GM21529 (cell line): ENCODE measurements at regions not wholly inside any gene's neighbourhood (a gene's known extent, or its start where the extent isn't known, plus 50 kb on each side); places are given as distances from the start of the nearest gene placed in this dataset.
A peak's percentile ranks its signal among the peaks of the same experiment; 100 is the strongest.

ENCODE experiments used
- ATAC-seq: cut with Tn5 transposase; IDR thresholded peaks from one replicate; pipeline ENCODE4 v1.9.1; 2021; ENCODE audit not compliant: unreplicated experiment

DNA sequence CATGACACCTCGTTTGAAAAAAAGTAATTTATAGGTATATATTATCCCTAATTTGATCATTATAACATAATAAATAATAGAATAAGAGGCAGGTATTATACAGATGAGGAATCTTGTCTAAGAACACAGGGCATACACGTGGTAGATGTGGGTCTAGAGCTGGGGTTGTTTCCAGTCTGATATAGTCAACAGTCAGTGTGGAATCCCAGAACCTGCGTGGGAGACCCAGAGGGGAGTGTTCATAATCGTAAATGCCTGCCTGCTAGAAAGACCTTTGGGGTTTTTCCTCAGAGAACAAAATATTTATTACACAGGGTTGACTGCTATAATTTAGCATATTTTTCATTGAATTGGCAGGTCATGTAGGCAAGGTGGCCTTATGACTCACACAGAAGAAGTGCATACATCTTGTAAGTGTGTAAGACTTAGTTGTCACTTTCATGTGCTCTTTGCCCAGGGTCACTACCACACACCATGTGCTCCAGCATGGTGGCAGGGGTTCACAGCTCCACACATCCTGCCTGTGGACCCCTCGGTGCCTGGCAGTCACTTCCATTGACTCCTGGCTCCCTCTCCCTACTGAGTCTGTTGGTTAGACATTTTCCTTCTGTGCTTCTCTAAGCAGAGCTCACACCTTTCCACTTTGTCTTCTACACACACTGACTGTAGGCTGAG is 94.9 kb upstream of the IKZF1 start:
- no peak for ATAC-seq

DNA sequence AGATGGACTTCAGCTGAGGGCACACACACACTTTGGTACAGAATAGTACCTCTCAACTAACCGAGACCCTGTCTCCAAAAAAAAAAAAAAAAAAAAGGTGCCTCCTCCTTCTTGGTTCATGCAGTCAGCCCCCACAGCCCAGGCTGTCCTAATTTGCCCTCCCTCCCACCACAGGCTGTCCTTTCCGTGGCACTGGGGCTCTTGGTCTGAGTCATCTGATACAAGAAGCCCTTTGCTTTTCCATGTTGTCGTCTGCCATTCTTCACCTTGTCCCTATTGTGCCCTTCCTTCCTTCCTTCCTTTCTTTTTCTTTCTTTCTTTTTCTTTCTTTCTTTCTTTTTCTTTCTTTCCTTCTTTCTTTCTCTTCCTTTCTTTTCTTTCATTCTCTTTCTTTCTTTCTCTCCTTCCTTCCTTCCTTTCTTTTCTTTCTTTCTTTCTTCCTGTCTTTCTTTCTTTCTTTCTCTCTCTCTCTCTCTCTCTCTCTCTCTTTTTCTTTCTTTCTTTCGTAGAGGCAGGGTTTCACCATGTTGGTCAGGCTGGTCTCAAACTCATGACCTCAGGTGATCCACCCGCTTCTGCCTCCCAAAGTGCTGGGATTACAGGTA is 96.0 kb upstream of the IKZF1 start:
- ATAC-seq: no peak

DNA sequence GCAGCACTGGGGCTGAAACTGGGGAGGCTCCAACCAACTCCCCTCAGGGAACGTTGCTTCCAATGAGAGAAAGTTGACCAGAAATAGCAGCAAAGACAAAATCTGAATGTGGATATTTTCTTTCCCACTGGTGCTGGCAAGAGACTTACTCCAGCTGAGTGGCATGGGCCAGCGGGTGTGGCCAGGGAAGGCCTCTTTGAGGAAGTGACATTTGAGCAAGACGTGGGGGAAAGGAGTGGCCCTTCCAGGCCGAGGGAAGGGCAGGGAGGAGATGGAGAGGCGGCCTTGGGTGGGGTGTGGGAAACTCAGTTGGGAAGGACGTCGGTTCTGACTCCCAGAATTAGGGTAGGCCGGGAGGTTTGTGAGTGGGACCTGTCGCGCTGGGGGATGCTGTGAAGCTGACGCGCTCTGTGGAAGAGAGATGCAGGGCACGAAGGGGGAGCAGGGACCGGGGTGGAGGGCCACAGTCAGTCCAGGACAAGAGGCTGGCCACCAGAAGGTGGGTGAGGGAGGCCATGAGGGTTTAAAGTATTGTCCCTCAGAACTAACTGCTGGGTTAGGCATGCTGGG is 96.7 kb upstream of the IKZF1 start:
- no peak for ATAC-seq

DNA sequence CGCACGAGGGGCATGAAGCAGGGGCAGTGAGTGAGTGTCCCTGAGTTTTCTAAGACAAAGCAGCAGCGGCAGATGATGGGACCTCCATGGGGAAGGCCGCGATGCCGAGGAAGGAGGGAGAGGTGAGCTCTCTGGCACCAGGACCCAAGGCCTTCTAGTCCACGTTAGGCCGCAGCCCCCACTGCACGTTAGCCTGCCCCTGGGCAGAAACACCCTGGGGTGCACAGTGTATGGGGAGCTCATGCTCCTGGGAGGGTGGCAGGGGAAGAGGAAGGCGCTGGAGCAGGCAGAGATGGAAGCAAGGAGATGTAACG is 97.3 kb upstream of the IKZF1 start:
- ATAC-seq: no peak

DNA sequence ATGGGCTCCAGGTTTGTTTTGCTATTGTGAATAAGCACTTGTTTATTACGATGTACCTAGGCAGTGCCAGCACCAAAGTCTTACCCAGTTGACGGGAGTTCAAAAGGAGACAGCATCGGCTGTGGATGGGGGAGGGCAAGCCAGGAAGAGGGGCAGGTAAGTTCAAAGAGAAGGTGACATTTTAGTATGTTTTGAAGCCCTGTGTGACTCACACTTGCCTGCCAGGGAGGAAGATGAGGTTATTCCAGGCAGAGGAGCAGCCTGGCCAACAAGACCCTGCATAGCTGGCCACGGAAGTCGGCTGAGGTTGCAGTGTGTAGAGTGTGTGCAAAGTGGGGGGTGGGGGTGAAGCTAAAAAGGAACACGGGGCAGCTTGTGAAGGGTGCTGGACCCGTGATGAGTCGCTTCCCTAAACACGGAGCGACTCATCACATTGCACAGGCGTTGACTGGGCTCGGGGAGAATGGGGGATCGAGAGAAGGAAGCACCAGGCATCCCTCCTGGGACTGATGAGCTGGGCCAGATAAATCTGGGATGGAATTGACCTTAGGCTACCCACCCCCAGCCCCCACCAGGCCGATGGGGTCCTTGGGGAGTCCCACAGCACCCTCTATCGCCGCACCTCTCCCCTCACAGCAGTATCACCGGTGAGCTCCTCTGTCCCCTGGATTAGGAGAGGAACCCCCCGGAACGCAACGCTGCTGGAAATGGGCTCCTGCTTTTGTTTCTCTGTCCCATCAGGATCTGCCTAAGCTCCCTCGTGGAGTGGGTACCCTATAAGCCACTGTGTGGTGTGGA is 97.9 kb upstream of the IKZF1 start:
- ATAC-seq: no peak

DNA sequence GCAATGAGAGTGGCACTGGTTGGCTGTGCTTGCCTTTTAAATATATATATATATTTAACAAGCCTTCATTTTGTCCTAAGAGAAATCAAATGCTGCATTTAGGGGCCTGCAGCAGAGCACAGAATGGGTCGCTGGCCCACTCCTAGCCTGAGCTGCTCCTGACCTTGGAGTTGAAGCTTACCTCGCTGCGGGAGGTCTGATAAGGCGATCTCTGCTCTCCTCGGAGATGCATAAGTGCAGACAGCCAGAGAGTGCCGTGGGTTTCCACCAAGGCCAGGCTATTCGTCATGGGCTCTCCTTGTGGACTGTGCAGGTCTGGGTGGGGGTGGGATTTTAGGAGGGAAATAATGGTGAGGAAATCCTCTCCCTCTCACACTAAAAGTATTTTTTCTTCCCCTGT is 99.5 kb upstream of the IKZF1 start:
- ATAC-seq: peak; percentile 10

DNA sequence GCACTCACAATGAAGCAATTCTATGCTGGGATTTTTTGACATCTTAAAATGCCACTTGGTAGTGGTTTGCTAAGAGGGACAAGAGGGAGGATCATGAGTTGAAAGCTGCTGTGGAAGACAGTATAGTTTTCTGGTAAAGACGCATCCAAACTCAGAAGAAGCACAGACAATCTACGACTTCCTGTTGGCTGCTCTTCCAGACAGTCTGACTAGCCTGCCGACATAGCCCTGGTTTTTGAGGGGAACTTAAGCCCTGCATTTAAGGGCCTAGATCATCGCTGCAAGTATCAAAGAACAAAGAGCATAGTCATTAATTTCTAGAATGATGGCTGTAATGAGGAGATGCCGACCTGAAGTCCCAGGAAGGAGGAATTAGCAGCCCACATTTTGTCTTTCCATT is 99.9 kb upstream of the IKZF1 start:
- no peak for ATAC-seq

DNA sequence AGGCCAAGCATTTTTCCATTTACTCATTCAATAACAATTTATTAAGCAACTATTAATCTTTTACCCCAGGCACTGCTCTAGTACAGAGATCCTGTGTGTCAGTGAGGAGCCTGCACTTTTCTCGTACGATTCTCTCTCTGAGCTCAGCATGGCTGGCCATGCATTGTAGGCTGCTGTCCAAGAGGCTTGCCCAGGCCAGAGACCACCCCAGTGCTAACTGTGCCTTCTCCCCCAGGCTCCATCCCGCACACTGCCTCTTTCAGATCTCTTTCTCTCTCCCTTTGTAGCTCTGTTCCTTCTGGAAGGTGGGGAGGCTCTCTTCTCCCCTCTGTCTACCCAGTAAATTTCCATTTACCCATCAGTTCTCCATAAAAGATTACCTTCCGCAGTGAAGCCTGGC is 101.0 kb upstream of the IKZF1 start:
- ATAC-seq: no peak

DNA sequence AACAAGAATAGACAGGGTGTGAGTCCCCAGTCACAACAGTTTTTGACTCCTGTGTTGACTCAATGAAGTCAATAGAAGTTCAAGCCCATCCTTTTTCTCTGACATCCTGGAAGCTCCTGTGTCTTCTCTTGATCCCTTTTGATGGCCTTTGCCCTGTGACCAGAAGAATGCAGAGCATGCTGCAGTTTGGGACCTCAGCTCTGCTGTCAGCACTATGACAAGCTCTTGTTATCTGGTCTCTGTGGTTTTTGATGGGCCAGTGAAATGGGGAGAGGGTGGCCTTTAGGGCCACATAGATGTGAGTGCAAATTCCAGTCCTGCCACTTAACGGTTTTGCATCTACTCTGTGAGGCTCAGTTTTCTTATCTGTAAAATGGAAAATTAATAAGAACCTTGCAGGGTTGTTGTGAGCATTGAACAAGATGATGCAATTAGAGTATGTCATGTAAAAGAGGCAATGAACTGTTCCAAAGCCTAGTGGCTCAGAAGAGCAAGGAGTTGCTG is 102.4 kb upstream of the IKZF1 start:
- no peak for ATAC-seq

DNA sequence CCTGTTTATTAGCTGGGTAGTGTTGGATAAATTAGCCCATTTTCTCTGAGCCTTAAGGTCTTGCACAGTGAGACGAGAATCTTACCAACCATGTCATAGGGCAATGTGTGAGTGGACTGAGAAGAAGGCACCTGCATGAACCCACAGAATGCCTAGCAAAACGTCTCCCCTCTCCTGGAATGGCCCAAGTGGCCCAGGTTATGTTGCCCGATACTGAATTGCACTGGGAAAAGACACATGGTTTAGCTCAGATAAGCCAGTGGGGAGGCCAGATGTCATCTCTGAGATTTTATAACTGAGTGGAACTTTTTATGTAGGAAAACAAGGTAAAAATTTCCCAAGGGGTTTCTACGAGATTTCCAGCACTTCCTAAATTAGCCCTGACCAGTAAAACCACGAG is 104.7 kb upstream of the IKZF1 start:
- no peak for ATAC-seq

DNA sequence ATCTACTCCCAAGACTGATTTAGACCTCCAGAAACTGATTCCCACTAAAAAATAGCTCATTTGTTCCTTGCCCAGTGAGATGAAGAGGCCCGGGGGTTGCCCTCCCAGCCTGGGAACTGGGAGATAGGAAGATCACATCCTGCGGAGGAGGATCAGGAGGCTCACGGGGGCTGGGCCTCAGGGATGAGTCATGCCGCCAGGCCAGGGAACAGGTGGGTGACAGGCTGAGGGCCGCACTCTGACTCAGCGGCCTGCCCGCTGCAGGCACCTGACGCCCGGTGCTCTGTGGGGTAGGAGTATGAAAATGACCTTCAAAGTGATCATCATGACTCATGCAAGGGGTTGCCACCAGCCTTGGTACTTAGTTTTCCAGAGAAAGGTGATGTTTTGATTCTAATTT is 104.5 kb upstream of the ZPBP start:
- peak; percentile 98 for ATAC-seq

DNA sequence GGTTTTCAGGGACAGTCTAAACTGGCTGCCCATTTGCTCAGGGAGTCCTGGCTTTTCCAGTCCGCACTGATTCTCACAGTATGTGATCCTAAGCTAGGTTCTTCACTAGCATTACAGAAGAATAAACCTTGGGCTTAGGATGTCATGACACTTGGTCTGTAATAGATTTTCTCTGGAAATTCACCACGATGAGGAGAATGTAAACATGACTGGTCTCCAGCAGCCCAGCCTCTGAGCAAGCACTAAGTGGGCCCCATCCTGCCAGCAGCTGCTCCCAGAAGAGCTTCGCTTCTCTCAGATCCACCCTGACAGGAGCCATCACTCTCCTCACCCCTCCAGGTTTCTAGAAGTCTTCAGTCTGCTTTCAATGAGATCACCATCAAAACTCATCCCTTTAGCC is 103.7 kb upstream of the ZPBP start:
- no peak for ATAC-seq

DNA sequence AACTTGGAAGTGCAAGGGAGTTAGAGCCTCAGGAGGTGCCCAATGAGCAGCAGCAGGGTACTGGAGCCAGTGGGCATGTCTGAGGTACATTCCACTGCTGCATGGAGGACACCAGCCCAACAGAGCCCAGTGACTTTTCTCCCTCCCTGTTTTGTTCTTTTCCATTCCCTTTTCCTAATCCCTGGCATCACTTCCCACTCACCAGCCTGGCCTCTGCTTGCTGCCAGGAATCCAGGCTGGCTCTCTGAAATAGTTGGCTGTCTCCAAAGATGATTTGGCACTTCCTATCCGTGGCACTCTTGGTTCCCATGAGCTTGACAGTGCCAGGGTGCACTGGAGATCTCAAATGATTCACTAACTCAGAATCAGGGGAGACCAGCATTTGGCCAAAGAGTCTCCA is 97.7 kb upstream of the ZPBP start:
- ATAC-seq: no peak

DNA sequence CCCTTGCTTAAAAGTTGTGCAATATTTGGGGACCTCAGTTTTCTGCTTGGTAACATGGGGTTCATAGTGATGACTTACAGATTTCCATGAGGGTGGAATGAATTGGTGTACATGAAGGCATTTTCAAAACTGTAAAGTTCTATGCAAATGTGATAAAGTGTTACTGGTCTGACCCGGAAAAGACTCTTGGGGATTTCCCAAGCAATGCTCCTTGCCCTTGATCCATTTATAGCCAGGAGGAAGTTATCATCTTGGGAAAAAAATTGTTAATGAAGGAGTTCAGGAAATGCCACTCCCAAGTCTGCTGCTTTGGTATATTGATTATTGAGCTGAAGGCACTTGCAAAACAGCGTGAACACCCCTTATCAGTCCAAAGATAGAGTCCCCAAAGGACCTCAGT is 96.3 kb upstream of the ZPBP start:
- ATAC-seq: no peak

DNA sequence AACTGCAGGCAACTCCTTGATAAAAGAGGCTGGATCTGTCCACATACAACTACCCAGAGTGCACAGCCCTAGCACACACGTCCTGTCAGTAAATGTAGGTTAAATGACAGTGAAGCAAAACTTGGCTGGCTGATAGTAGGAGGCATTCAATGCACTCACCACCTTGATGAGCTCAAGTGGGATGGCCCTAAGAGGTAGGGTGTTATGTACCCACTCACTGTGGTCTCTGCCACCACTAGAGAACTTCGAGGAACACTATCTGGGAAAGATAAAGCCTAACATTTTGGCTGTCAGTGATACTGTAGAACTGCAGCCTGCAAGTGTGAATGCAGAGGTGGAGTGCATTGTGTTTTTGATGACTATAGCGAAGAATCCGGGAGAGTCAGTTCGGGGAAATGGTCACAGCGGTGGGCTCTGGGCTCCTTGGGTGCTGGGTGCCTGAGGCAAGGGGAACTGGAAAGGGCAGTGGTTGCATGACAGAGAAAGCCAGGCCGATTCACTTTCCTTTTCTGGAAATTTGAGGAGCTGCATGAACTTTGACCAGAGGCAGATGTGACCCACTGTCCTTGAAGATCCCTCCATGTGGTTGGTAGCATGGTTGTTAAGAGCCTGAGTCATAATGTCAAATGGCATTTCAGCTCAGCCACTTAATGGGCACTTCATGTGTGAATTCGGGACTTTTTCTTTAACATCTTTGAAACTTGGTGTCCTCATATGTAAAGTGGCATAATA is 93.1 kb upstream of the ZPBP start:
- ATAC-seq: no peak

DNA sequence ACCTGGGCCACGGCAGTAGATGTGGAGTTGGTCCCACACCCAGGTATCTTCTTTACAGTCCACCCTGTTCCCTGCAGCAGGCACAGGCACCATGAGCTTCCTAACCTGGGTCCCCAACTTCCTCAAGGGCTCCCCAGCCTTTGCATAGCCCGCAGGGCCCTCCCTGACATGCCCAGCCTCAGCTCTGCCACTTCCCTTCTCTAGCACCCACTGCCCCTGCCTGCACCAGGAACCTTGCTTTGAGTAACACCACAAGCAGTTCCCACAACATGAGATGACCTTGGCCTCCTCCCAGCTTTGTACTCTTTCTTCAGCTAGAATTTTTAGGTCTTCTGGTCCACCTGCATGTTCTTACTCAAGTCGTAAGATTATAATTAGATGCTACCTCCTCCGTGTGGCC is 92.2 kb upstream of the ZPBP start:
- ATAC-seq: no peak

DNA sequence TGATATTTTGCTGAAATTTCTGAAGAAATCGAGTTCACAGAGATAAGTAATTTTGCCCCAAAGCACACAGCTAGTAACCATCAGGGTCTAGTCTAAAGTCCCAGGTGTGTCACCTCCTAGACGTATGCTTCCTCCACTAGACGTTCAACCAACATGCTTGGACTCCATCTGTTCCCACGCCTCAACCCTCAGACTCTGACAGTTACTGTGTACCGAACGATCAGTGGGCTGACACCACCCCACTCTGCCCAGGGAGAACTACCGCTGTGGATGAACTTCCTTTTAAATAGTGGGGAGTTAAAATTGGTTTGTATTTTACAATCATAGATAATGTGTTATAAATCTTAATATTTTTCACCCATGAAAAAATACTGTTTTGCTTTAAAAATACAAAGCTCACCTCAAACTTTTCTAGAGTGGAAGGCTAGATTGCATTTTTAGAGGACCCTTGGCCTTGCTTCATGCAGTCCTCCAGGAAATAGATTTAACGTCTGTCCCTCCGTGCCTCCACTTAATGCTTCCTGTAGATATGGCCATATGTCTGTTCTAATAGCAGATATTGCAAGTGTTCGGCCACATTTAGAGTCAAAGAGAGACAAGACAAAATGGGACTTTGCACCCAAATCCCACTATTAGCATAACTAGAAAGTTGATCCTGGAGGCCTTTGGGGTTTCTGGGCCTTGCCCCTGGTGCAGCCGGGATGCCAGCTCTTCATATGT is 91.4 kb upstream of the ZPBP start:
- no peak for ATAC-seq

DNA sequence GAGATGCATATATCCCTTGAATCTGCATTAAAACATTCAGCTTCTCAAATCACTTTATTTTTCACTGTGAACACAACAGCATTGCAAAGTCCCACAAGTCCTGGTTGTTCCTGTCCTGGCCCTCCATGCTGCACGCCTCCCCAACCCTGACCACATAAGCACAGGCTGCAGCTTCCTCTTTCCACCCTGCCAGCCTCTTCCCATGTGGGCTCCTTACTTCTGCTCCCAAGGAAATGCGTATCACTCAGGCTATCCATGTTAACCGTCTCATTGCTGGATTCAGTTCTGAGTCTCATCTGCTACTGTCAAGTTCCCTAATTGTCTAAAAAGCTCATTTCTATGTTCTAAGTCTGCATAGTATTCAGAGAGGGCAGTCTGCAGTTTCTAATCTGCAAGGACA is 89.7 kb upstream of the ZPBP start:
- ATAC-seq: no peak

DNA sequence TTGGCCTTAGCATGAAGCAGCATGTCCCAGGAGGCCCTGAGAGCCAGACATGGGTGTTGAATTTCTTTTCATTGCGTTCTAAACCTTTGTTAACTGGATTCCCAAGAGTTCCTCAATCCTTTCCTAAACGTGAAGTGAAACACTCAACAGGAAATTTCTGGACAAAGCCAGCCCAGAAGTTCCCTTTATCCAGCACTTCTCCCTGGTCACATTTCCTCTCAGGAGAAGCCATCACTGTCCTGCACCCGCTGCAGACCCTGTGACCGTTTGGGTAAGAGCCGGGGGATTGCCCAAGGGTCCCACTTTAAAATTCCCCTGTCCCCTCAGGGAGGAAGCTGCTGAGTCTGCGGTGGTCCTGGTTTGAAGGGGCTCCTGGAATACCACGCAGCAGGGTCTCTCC is 88.0 kb upstream of the ZPBP start:
- ATAC-seq: no peak

DNA sequence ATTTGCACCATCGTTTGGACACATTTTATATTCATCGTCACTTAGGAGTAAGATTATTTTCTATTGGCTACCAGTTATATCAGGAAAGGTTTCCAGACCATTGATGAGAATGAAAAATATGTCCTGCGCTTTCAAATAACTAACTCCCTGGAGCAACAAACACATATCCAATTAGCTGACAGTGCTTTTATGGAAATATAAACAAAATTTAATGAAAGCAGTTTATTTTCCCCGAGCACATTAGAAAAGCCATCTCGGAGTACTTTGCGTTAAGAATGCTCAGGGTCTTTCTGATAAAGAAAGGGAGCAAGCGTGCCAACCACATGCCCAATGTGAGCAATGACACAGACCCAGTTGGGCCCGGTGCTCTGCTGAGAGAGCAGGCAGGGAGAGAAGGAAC is 85.1 kb upstream of the ZPBP start:
- ATAC-seq: no peak

DNA sequence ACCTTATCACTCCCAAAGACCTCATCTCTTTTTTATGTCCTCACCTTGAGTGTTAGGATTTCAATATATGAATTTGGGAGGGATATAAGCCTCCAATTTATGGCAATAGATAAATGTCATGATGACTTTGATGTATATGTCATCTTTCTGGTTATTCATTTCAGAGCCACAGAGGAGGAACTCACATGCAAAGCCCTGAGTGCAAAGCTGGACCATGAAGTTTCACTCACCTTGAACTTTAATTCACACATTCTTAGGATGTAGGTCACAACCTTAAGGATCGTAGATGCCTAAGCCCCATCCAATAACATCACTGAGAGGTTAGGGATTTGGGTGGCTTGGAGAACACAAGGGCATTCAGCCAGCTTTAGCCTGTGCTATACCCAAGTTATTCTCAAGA is 81.9 kb upstream of the ZPBP start:
- no peak for ATAC-seq
